Esophagus (tissue), 2 donors: ENCODE measurements at regions not wholly inside any gene's neighbourhood (a gene's known extent, or its start where the extent isn't known, plus 50 kb on each side); places are given as distances from the start of the nearest gene placed in this dataset.

Source experiments
- H3K27ac ChIP-seq, 2 donors: one replicate each; pipeline ENCODE4 v1.5.1; 2013; ENCODE audit warnings: low read depth in 2 of 2, mild to moderate bottlenecking in 2 of 2, inconsistent platforms in 1 of 2, low read length in 1 of 2, moderate library complexity in 1 of 2
- H3K27me3 ChIP-seq, 2 donors: one replicate each; pipeline ENCODE4 v1.6.1; 2013; ENCODE audit warnings: low read length in 2 of 2, control low read depth in 1 of 2, mild to moderate bottlenecking in 1 of 2; ENCODE audit not compliant: insufficient read depth in 2 of 2, control insufficient read depth in 1 of 2
- H3K36me3 ChIP-seq, 2 donors: one replicate each; pipeline ENCODE4 v1.6.1; 2013; ENCODE audit warnings: low read length in 1 of 2; ENCODE audit not compliant: control insufficient read depth in 2 of 2, insufficient read depth in 2 of 2
- H3K4me1 ChIP-seq, 2 donors: one replicate each; pipeline ENCODE4 v1.6.1; 2013; ENCODE audit warnings: low read length in 1 of 2; ENCODE audit not compliant: control insufficient read depth in 2 of 2, insufficient read depth in 2 of 2
- H3K4me3 ChIP-seq, 2 donors: one replicate each; pipeline ENCODE4 v1.5.1; 2013; ENCODE audit warnings: low read length in 2 of 2, mild to moderate bottlenecking in 2 of 2, low read depth in 1 of 2, moderate library complexity in 1 of 2
- H3K9me3 ChIP-seq, 2 donors: one replicate each; pipeline ENCODE4 v1.6.1; 2013; ENCODE audit warnings: mild to moderate bottlenecking in 2 of 2, low read depth in 1 of 2, low read length in 1 of 2, moderate library complexity in 1 of 2; ENCODE audit not compliant: control insufficient read depth in 2 of 2, insufficient read depth in 1 of 2
- WGBS, 2 donors: extraction: QIAGEN DNeasy Blood & Tissue Kit; methylation state at CpG; one replicate each; pipeline ENCODE4 v1.1.7; 2013; 5-methylcytosine and 5-hydroxymethylcytosine counted together
- donor health status: healthy with polysubstance abuse.
- donor health status: Bipolar disorder and iron deficiency.

DNA sequence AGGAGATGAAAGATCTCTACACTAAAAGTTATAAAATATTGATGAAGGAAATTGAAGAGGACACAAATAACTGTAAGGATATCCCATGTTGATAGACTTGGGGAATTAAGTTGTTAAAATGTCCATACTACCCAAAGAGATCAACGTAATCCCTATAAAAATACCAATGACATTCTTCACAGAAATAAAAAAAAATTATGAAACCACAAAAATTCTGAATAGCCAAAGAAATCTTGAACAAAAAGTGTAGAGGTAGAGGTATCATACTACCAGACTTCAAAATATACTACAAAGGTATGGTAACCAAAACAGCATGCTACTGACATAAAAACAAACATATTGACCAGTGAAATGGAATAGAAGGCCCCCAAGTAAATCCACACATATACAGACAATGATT, 71.5 kb upstream of the ELL2 start:
- WGBS, 2 donors, result 91 to 92% methylated on average over 1 of the region's 1 CpG
- no peaks in the 10 kb centered on the region for H3K9me3 ChIP-seq
- H3K4me3 ChIP-seq, result no peak overlapping the region
- no peaks in the 10 kb centered on the region for H3K4me1 ChIP-seq
- no peak overlapping the region for H3K27ac ChIP-seq
- no peaks in the 10 kb centered on the region for H3K36me3 ChIP-seq
- no peaks in the 10 kb centered on the region for H3K27me3 ChIP-seq

DNA sequence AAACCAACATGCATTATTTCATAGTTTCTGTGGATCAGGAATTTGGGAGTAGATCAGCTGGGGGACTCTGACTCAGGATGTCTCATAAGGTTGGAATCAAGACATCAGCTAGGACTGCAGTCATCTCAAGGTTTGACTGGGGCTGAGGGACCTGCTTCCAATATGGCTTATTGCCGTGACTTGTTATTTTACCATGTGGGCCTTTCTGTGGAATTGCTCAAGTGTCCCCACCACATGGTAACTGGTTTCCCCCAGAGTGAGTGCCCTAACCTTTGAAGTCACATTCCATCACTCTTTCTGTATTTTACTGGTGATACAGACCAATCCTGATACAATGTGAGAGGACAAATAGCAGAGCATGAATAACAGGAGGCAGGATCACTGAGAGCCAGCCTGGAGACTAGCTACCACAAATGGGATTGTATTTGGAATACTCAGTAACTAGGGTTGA, 70.2 kb upstream of the ELL2 start:
- 89 to 95% methylated on average over 1 of the region's 1 CpG for WGBS, 2 donors

DNA sequence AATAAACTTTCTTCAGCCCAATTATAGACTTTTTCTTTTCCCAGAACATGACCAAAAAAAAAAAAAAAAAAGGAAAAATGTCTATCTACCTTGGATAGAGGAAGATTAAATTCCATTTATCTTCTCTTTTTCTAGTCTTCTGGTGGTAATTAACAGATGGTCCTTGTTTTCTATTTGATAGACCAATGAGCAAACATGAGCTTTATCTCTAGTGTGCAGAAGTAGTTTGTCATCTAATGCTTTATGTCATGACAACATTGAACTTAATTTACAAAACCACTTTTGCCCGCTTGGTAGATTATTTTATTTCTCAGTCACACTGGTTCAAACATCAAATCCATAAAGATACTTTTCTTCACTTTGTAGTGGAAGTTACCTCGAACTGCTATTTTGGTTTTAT, 69.5 kb upstream of the ELL2 start:
- Histone ChIP-seq H3K36me3 (no peaks in the 10 kb centered on the region), H3K4me3 (no peak overlapping the region), H3K27ac (no peak overlapping the region), H3K9me3 (no peaks in the 10 kb centered on the region), H3K4me1 (no peaks in the 10 kb centered on the region), H3K27me3 (no peaks in the 10 kb centered on the region)
- 88 to 93% methylated on average over 2 of the region's 2 CpGs for WGBS, 2 donors

More for the DNA sequence above, 70.2 kb upstream of the ELL2 start:
- Histone ChIP-seq H3K9me3 (no peaks in the 10 kb centered on the region), H3K4me1 (no peaks in the 10 kb centered on the region), H3K27me3 (no peaks in the 10 kb centered on the region), H3K4me3 (no peak overlapping the region), H3K36me3 (no peaks in the 10 kb centered on the region), H3K27ac (no peak overlapping the region)

DNA sequence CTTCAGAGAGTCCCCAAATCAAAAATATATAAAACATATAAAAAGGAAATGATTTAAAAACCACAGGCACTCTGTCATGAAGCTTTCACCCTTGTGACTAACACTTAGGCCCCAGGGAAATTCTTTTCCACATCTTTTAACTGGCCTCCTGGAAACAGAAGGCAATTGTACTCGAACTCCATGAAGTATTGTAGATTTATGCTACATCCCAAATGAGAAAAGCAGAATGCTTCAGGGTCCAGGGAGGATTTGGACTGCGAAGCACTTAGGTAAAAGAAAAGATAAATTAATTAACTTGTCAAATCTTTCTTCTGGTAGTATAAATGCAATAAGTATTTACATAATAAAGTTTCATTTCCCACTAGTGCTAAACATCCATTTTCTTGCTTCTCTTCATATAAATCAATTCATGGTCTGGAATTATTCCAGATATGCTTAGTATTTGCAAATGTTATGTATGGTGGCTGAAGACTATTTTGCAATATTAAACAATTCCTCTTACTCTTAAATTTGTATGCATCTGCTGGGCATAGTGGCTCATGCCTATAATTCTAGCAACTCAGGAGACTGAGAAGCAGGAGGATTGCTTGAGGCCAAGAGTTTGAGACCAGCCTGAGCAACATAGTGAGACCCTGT, 64.9 kb upstream of the ELL2 start:
- Histone ChIP-seq H3K9me3 (no peaks in the 10 kb centered on the region), H3K27ac (peak overlapping the region in 1 of 2 donors; percentile 18), H3K36me3 (no peaks in the 10 kb centered on the region), H3K4me1 (no peaks in the 10 kb centered on the region), H3K27me3 (no peaks in the 10 kb centered on the region), H3K4me3 (no peak overlapping the region)
- 49 to 62% methylated on average over 2 of the region's 2 CpGs for WGBS, 2 donors

DNA sequence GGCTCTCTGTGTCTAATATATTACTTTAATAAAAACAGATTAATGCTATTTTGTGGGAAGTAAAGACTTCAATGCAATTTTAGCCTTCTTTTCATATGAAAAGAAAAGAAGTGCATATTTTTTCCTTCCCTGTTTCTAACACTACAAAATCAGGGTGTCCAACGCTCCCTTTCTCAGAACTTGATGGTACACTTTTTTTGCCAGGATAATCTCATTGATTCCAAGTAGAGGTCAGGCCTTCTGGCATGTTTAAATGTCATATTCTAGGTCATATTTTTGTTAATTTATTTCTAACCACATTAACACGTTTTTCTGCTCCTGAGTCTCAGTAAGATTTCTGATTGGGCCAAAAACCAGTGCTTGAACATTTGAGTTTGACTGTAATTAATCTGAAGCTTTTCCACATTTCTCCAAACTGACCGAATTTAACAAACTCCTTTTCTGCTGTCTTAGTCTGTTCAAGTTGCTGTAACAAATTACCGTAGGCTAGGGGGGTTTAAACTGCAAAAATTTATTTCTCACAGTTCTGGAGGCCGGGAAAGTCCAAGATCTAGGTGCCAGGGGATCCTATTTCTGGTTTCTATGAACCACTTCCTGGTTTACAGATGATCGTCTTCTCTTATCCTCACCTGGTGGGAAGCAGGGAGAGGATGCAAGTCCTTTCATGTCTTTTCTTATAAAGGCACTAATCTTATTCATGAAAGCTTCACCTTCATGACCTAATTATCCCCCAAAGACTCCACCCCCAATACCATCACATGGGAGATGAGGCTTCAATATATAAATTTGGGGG, 63.2 kb upstream of the ELL2 start:
- Histone ChIP-seq H3K4me3 (no peak overlapping the region), H3K27ac (peak overlapping the region; percentile 37 to 43), H3K9me3 (no peaks in the 10 kb centered on the region), H3K27me3 (no peaks in the 10 kb centered on the region), H3K36me3 (no peaks in the 10 kb centered on the region), H3K4me1 (no peaks in the 10 kb centered on the region)
- WGBS, 2 donors, result 42 to 50% methylated on average over 6 of the region's 6 CpGs

DNA sequence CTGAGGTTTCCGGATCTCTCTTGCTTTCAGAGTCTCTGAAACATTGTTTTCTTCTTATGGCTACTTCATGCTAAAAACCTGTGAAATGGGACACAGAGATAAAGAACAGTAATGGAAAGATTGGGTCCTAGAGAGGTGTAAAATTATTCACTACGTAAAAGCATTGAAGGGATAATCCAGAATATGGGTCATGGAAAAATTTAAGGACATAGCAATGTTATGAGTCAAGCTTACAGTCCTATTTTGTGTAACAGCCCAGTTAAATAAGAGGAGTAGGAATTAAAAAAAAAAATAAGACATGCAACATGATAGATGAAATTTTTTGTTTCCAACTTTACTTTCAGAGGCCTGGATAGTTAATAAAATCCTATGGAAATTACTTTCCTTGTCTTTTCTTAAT, 61.9 kb upstream of the ELL2 start:
- H3K4me1 ChIP-seq, result no peaks in the 10 kb centered on the region
- 65 to 72% methylated on average over 2 of the region's 2 CpGs for WGBS, 2 donors
- H3K36me3 ChIP-seq, result no peaks in the 10 kb centered on the region
- no peaks in the 10 kb centered on the region for H3K27me3 ChIP-seq
- no peaks in the 10 kb centered on the region for H3K9me3 ChIP-seq
- H3K27ac ChIP-seq, result no peak overlapping the region
- H3K4me3 ChIP-seq, result no peak overlapping the region

DNA sequence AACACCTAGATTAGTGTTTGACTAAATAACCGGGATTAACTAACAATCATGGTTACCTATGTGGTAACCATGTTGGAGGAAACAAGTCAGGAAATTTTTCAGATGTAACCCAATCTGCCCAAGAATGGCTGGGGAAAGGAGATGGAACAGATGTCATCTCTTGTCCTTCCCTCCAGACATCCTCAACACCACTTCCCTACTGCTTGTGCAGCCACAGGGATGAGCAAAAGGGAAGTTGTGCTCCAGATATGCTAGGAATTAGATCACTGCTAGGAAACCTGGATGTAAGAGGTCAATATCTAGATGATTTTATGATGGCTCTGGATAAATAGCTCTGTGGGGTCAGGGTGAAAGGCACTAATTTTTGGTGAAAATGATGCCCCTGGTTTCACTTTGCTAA, 61.3 kb upstream of the ELL2 start:
- 86 to 93% methylated on average over 1 of the region's 1 CpG for WGBS, 2 donors
- no peak overlapping the region for H3K4me3 ChIP-seq
- no peaks in the 10 kb centered on the region for H3K27me3 ChIP-seq
- H3K36me3 ChIP-seq, result no peaks in the 10 kb centered on the region
- H3K27ac ChIP-seq, result no peak overlapping the region
- no peaks in the 10 kb centered on the region for H3K4me1 ChIP-seq
- no peaks in the 10 kb centered on the region for H3K9me3 ChIP-seq

DNA sequence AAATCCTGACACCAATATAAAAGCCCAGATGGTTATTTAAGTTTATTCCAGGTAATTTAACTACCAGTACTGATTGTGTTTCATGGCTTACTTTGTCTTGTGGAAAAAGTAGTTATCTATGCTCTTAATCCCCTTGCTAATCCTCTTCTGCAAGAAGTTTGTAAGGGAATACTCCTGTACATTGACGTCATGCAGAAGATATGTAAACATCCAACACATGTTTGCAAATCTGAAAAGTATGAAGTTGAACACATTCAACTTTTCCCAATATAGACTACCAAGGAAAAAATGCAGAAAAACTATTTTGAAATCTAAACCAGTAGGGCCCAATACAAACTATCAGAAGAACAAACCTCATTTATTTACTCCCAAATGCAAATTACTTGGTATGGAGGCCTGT, 56.3 kb upstream of the ELL2 start:
- H3K27me3 ChIP-seq, result no peaks in the 10 kb centered on the region
- WGBS, 2 donors, result 27 to 47% methylated on average over 1 of the region's 1 CpG
- no peak overlapping the region for H3K4me3 ChIP-seq
- H3K9me3 ChIP-seq, result no peaks in the 10 kb centered on the region
- no peaks in the 10 kb centered on the region for H3K4me1 ChIP-seq
- no peaks in the 10 kb centered on the region for H3K36me3 ChIP-seq
- no peak overlapping the region for H3K27ac ChIP-seq

DNA sequence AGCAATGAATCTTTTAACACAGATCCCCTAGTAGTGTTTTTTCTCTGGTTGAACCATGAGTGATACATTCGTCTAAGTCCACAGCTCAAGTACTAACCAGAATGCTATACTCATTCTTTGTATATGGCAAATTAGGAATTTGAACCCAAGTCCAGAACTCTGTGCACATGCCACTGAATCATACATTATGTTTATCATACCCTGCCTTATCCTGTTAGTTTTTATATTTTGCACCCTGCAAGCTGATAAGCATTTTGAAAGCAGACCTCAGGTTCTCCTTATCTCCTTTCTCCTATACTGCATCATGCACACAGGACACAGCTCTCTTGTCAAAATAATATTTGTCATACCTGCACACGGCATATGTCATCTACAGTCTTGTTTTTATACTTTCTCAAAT, 54.6 kb upstream of the ELL2 start:
- WGBS, 2 donors, result 74 to 94% methylated on average over 2 of the region's 2 CpGs
- H3K27me3 ChIP-seq, result no peaks in the 10 kb centered on the region
- no peaks in the 10 kb centered on the region for H3K4me1 ChIP-seq
- no peaks in the 10 kb centered on the region for H3K9me3 ChIP-seq
- no peak overlapping the region for H3K27ac ChIP-seq
- no peak overlapping the region for H3K4me3 ChIP-seq
- no peaks in the 10 kb centered on the region for H3K36me3 ChIP-seq

DNA sequence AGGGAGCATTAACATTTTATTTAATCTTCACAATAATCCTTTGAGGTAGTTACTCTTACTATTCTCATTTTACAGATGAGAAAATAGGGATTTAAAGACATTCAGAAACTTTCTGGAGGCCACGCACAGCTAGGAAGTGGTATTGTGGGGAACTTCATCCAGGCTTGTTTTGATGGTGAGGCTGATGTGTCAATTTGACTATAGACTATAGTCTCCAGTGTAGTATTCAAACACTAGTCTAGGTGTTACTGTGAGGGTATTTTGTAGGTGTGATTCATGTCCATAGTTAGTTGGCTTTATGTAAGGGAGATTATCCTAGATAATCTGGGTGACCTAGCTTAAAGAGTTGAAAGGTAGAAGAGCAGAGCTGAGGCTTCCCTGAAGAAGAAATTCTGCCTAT, 54.1 kb upstream of the ELL2 start:
- H3K4me1 ChIP-seq, result no peaks in the 10 kb centered on the region
- no peak overlapping the region for H3K4me3 ChIP-seq
- no peaks in the 10 kb centered on the region for H3K36me3 ChIP-seq
- no peaks in the 10 kb centered on the region for H3K9me3 ChIP-seq
- H3K27ac ChIP-seq, result no peak overlapping the region
- 82 to 97% methylated on average over 1 of the region's 1 CpG for WGBS, 2 donors
- no peaks in the 10 kb centered on the region for H3K27me3 ChIP-seq
